RWPE1 (cell line): ENCODE measurements at regions not wholly inside any gene's neighbourhood (a gene's known extent, or its start where the extent isn't known, plus 50 kb on each side); places are given as distances from the start of the nearest gene placed in this dataset.

Experiments
- CTCF ChIA-PET: fragments of 350-600 bp; sonication (Branson Sonifier 250); formaldehyde crosslinking; extraction: SDS; loops from one replicate; lab custom pipeline; 2021; lab: Yijun Ruan, JAX
- POLR2A ChIA-PET: fragments of 400-600 bp; formaldehyde crosslinking; extraction: SDS; loops from one replicate; lab custom pipeline; 2020; ENCODE audit warnings: antibody characterized with exemption; ENCODE audit not compliant: low non-redundant PET; lab: Yijun Ruan, JAX
- DNase-seq: peaks from one replicate; pipeline ENCODE4 v3.0.0; 2012; ENCODE audit warnings: low spot score
- H3K27ac ChIP-seq: fragments of 450-650 bp; 2 replicates; pipeline ENCODE4 v1.5.1; 2017
- TF ChIP-seq, protein P1 (sequence below): fragments of 450-650 bp; conservative IDR thresholded peaks from 2 replicates; pipeline ENCODE4 v1.5.1; 2017; ENCODE audit warnings: low read depth, mild to moderate bottlenecking

DNA sequence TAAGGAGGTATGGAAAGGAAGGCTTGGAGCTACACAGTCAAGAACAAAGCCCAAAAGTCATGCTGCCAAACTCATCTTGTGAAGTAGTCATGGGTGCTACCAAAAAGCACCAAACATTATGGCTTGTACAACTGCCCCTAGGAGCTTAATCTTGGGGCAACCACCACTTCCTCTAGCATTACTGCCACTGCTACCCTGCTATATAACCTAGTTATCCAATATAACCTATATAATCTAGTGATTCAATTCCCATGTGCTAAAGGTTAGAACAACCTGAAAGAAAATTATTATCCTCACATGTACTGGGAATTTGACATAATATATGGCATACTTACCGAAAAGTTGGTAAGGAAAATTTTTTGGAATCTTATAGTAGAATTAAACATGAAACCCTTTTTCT, 102.6 kb upstream of the RBBP8 start:
- no peak for DNase-seq
- H3K27ac ChIP-seq = no peak overlapping the region
- ChIA-PET CTCF (no interaction called here), POLR2A (no interaction called here)
- TF ChIP-seq, protein P1, sequence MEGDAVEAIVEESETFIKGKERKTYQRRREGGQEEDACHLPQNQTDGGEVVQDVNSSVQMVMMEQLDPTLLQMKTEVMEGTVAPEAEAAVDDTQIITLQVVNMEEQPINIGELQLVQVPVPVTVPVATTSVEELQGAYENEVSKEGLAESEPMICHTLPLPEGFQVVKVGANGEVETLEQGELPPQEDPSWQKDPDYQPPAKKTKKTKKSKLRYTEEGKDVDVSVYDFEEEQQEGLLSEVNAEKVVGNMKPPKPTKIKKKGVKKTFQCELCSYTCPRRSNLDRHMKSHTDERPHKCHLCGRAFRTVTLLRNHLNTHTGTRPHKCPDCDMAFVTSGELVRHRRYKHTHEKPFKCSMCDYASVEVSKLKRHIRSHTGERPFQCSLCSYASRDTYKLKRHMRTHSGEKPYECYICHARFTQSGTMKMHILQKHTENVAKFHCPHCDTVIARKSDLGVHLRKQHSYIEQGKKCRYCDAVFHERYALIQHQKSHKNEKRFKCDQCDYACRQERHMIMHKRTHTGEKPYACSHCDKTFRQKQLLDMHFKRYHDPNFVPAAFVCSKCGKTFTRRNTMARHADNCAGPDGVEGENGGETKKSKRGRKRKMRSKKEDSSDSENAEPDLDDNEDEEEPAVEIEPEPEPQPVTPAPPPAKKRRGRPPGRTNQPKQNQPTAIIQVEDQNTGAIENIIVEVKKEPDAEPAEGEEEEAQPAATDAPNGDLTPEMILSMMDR = no peak

DNA sequence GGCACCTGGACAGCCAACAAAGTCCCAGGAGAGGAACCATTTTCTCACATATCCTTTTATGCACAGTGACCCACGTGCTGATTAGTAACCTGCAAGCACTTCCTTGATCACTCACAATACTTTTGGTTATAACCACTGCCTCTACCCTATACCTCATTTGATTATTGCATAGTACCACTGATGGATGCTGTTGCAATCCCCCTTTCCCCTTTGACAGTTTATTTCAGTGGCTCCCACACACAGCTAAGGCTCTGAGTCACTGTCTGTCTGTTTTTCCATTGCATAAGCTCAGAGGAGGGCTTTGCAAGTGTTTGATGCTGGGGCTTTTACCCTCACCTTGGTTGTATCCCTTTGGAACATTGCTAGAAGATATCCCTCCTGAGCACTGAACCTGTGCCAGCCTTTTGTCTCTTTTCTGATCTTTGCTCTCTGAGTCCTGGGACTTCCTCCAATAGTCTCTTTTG, 101.7 kb upstream of the RBBP8 start:
- CTCF ChIA-PET = no interaction called here
- POLR2A ChIA-PET = no interaction called here
- no peak overlapping the region for H3K27ac ChIP-seq
- TF ChIP-seq, protein P1 = no peak
- DNase-seq = no peak

- no peak for DNase-seq
- no peak overlapping the region for H3K27ac ChIP-seq
- ChIA-PET CTCF (interaction anchor here (0.6 kb wide), 1 partner anchor 9 kb away, joined by 3 read pairs; no protein-coding TSS in a partner anchor), POLR2A (no interaction called here)
- TF ChIP-seq, protein P1 = no peak
Measured at GRCh38 chr18:22836932-22837331, 96.2 kb upstream of the RBBP8 start.

GRCh38 chr18:22838221-22838620, 94.9 kb upstream of the RBBP8 start:
- no peak overlapping the region for H3K27ac ChIP-seq
- ChIA-PET CTCF (interaction anchor here (0.7 kb wide), 1 partner anchor 353 kb away, joined by 3 read pairs; no protein-coding TSS in a partner anchor), POLR2A (no interaction called here)
- DNase-seq = no peak
- TF ChIP-seq, protein P1 = no peak

GRCh38 chr18:22838639-22839277, 94.4 kb upstream of the RBBP8 start:
- DNase-seq = no peak
- ChIA-PET CTCF (interaction anchor here (0.6 kb wide), 1 partner anchor 82 kb away, joined by 6 read pairs; no protein-coding TSS in a partner anchor), POLR2A (no interaction called here)
- no peak overlapping the region for H3K27ac ChIP-seq
- TF ChIP-seq, protein P1 = no peak

DNA sequence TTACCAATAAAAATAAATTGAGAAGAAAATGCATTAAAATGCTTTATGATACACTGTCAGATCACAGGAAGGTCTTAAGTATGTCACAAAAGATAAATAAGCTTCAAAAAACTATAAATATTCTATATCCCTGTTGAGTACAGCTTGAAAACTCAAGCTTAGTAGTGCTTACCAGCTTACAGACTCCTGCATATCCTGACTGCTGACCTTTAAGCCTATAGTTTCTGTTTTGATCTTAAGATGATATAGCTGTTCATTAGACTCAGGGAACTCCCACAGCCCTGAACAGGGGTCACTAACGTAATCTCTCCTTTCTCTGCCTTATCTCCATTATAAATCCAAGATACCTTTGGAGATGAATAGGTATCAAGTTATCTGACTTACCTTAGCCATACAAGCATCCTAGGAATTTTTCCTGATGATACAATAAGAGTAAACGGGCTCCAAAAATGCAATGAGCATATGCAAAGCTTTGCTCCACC, 93.7 kb upstream of the RBBP8 start:
- TF ChIP-seq, protein P1 = no peak
- H3K27ac ChIP-seq = no peak overlapping the region
- CTCF ChIA-PET = interaction anchor here (0.6 kb wide), 1 partner anchor 81 kb away, joined by 6 read pairs; no protein-coding TSS in a partner anchor
- no peak for DNase-seq
- POLR2A ChIA-PET = no interaction called here
